PC-9 (cell line): ENCODE measurements at regions not wholly inside any gene's neighbourhood (a gene's known extent, or its start where the extent isn't known, plus 50 kb on each side); places are given as distances from the start of the nearest gene placed in this dataset.

Source experiments
- BruUV-seq: library from RNA; stranded (reverse); fragments of 400-500 nt; replicated peaks from 2 replicates; lab custom pipeline; 2021; lab: Mats Ljungman, UMichigan
- CTCF ChIA-PET: fragments of 300-600 bp; sonication (Branson Sonifier 250); formaldehyde crosslinking; loops from one replicate; lab custom pipeline; 2022; ENCODE audit warnings: antibody characterized with exemption; lab: Charles Lee
- POLR2A ChIA-PET: fragments of 300-600 bp; sonication (Branson Sonifier 250); formaldehyde crosslinking; loops from one replicate; lab custom pipeline; 2022; ENCODE audit warnings: antibody characterized with exemption; ENCODE audit not compliant: unreplicated experiment; lab: Charles Lee
- DNase-seq, 2 experiments: peaks; one replicate each; pipeline versions ENCODE4 v3.0.0 to v3.0.0-alpha.2; 2015 to 2022; ENCODE audit warnings: mixed read lengths in 1 of 2
- H2AFZ ChIP-seq: fragments of 200-600 bp; sonication (generic); 2 replicates; pipeline ENCODE4 v1.8.1; 2017; ENCODE audit warnings: antibody characterized with exemption
- H3F3A ChIP-seq: fragments of 200-600 bp; sonication (generic); 2 replicates; pipeline ENCODE4 v1.8.1; 2017; ENCODE audit warnings: antibody characterized with exemption, mild to moderate bottlenecking, low read depth; ENCODE audit not compliant: insufficient read depth
- H3K27ac ChIP-seq: fragments of 200-600 bp; sonication (generic); 2 replicates; pipeline ENCODE4 v1.6.1; 2016; ENCODE audit warnings: mixed run types
- H3K27me3 ChIP-seq: fragments of 200-600 bp; sonication (generic); 2 replicates; pipeline ENCODE4 v1.6.1; 2016; ENCODE audit warnings: low read depth, mixed run types; ENCODE audit not compliant: insufficient read depth
- H3K36me3 ChIP-seq: fragments of 200-600 bp; sonication (generic); 2 replicates; pipeline ENCODE4 v1.6.1; 2016; ENCODE audit warnings: low read depth, mixed run types
- H3K4me1 ChIP-seq: fragments of 200-600 bp; sonication (generic); replicated peaks from 2 replicates; pipeline ENCODE4 v1.6.1; 2016; ENCODE audit warnings: mixed run types; ENCODE audit not compliant: insufficient read depth
- H3K4me2 ChIP-seq: fragments of 200-600 bp; sonication (generic); 2 replicates; pipeline ENCODE4 v1.6.1; 2017; ENCODE audit warnings: mixed run types
- H3K4me3 ChIP-seq: fragments of 200-600 bp; sonication (generic); 2 replicates; pipeline ENCODE4 v1.6.1; 2016; ENCODE audit warnings: mixed run types
- H3K79me2 ChIP-seq: fragments of 200-600 bp; sonication (generic); 2 replicates; pipeline ENCODE4 v1.6.1; 2017; ENCODE audit warnings: low read depth, mixed run types
- H3K9me2 ChIP-seq: fragments of 200-600 bp; sonication (generic); 2 replicates; pipeline ENCODE4 v1.8.1; 2017; ENCODE audit warnings: mild to moderate bottlenecking; ENCODE audit not compliant: insufficient read depth
- H3K9me3 ChIP-seq: fragments of 200-600 bp; sonication (generic); 2 replicates; pipeline ENCODE4 v1.8.1; 2016; ENCODE audit warnings: low read depth; ENCODE audit not compliant: insufficient read depth
- H4K20me1 ChIP-seq: fragments of 200-600 bp; sonication (generic); 2 replicates; pipeline ENCODE4 v1.8.1; 2017; ENCODE audit not compliant: insufficient read depth
- EZH2 ChIP-seq: fragments of 200-600 bp; sonication (generic); IDR thresholded peaks from 2 replicates; pipeline ENCODE4 v1.8.0; 2017; ENCODE audit warnings: antibody characterized with exemption, low read depth
- intact Hi-C: fragments of 100-400 bp; cut with micrococcal nuclease; formaldehyde crosslinking; loops from one replicate; pipeline ENCODE4 v1.10.0; 2022; ENCODE audit not compliant: unreplicated experiment
- TF ChIP-seq, protein P1 (sequence below): fragments of 200-600 bp; sonication (generic); conservative IDR thresholded peaks from 2 replicates; pipeline ENCODE4 v1.6.1; 2017; ENCODE audit warnings: mixed run types, antibody characterized with exemption, mild to moderate bottlenecking, moderate library complexity

DNA sequence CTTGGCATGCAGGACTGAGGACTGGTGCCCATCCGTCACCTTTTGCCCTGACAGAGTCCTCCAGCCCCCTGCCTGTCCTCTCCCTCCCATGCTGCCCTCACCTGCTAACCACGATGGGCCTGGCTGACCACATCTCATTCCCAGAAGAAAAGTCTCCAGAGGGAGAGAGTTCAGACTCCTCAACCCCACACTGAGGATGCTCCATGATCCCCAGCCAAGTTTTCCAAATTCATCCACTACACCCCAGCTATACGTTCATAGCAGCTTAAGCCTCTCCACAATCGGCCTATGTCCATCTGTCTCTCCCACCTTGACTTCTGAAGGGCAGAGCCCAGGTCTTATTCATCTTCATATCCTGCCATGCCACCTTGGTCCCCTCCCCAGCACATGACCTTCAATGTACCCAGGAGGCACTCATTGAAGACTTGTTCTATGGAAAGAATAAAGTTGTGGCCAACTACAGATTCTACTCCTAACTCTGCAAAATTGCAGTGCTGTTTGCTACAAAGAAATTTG, 115.6 kb upstream of the ID2 start:
- CTCF ChIA-PET: no interaction called here
- BruUV-seq: no TSS peak

DNA sequence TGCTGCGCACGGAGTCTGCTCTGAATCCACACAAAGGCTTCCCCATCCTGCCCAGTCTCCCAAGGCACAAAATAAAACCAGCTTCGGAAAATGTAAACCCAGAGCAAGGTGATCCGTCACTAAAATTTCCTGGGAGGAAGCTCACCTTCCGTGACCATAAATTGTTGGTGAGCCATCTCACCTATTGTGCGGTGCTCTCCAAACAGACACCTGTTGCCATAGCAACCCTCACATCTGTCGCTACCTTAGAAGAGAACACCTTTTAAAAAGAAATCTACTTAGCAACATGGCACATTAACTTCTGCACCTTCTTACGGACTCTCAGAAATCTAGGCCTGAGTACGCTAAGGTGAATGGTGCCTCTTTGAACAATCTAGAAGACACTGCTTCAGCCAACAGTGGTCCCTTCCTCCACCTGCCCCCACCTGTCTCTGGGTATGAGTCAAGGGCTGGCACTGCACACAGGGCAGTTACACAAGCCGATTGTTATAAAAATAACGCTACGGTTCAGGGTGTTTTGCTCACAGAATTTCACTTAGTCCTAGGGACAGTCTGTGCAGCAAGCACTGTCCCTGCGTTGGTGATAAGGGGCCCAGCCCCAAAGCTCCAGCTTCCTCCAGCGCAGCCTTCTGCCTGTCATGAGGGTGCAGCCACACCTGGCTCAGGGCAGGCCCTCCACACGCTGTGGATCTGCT, 114.9 kb upstream of the ID2 start:
- CTCF ChIA-PET: no interaction called here

More for the DNA sequence above, 115.6 kb upstream of the ID2 start:
- no peak for DNase-seq
- Histone ChIP-seq H2AFZ (no peak overlapping the region), H4K20me1 (no peaks in the 10 kb centered on the region; the same call in 1 of the 2 replicates), H3K9me2 (no peaks in the 10 kb centered on the region), H3K4me1 (no peaks in the 10 kb centered on the region), H3K27me3 (peaks cover 89% of the 10 kb centered on the region), H3K27ac (no peak overlapping the region), H3K4me2 (no peak overlapping the region), H3K4me3 (no peak overlapping the region), H3K79me2 (no peaks in the 10 kb centered on the region), H3F3A (no peaks in the 10 kb centered on the region), H3K36me3 (no peaks in the 10 kb centered on the region), H3K9me3 (no peaks in the 10 kb centered on the region)
- intact Hi-C loops: no loop called here
- POLR2A ChIA-PET: no interaction called here
- TF ChIP-seq, protein P1, sequence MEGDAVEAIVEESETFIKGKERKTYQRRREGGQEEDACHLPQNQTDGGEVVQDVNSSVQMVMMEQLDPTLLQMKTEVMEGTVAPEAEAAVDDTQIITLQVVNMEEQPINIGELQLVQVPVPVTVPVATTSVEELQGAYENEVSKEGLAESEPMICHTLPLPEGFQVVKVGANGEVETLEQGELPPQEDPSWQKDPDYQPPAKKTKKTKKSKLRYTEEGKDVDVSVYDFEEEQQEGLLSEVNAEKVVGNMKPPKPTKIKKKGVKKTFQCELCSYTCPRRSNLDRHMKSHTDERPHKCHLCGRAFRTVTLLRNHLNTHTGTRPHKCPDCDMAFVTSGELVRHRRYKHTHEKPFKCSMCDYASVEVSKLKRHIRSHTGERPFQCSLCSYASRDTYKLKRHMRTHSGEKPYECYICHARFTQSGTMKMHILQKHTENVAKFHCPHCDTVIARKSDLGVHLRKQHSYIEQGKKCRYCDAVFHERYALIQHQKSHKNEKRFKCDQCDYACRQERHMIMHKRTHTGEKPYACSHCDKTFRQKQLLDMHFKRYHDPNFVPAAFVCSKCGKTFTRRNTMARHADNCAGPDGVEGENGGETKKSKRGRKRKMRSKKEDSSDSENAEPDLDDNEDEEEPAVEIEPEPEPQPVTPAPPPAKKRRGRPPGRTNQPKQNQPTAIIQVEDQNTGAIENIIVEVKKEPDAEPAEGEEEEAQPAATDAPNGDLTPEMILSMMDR: no peak
- TF ChIP-seq EZH2: no peak

DNA sequence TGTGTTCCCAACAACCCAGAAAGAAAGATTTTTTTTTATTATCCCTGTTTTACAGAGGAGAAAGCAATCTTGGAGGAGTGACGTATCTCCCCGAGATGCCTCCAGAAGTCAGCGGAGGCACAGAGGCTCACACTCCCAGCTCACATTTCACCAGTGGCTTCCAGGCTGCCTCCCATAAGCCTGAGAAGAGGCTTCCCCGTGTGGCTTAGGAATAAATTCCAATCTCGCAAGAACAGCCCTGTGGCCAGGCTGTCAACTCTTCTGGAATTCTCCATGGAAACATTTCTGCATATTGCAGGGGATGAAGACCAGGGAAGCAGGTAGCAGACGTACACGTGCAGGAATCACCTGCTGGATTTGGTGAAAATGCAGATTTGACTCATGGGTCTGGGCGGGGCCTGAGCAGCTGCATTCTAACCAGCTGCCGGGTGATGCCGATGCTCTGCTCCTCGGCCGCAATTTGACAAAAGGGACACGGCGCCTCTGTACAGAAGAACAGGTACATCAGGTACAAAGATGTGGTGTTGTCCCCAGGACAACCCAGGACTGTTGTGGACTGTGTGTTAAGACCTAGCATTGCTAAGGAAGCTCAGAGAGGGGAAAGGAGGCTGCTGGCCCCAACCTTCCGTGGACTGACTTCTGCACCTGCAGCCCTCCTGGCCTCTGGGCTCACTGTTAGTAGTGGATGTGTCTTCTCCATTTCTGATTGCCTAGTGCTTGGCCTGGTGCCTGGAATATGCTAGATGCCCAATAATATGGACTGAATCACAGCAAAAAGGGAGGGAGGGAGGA, 114.2 kb upstream of the ID2 start:
- Histone ChIP-seq H3K27me3 (peaks cover 98% of the 10 kb centered on the region), H2AFZ (no peak overlapping the region), H3K4me1 (no peaks in the 10 kb centered on the region), H3K79me2 (no peaks in the 10 kb centered on the region), H3K4me2 (no peak overlapping the region), H3K4me3 (no peak overlapping the region), H3K27ac (no peak overlapping the region), H4K20me1 (no peaks in the 10 kb centered on the region; the same call in 1 of the 2 replicates), H3K36me3 (no peaks in the 10 kb centered on the region), H3K9me3 (no peaks in the 10 kb centered on the region), H3F3A (no peaks in the 10 kb centered on the region), H3K9me2 (no peaks in the 10 kb centered on the region)
- CTCF ChIA-PET: no interaction called here
- intact Hi-C loops: no loop called here
- POLR2A ChIA-PET: no interaction called here
- no TSS peak for BruUV-seq
- peak in 1 of 2 experiments; percentile 5 for DNase-seq
- TF ChIP-seq EZH2: no peak
- TF ChIP-seq, protein P1: no peak

More for the DNA sequence above, 114.9 kb upstream of the ID2 start:
- H2AFZ ChIP-seq: no peak overlapping the region
- no peaks in the 10 kb centered on the region for H3F3A ChIP-seq
- no TSS peak for BruUV-seq
- H3K27me3 ChIP-seq: peaks cover 96% of the 10 kb centered on the region
- no peaks in the 10 kb centered on the region for H3K4me1 ChIP-seq
- H3K4me3 ChIP-seq: no peak overlapping the region
- no peaks in the 10 kb centered on the region for H3K36me3 ChIP-seq
- intact Hi-C loops: no loop called here
- no peaks in the 10 kb centered on the region for H3K79me2 ChIP-seq
- H3K4me2 ChIP-seq: no peak overlapping the region
- H3K9me2 ChIP-seq: no peaks in the 10 kb centered on the region
- POLR2A ChIA-PET: no interaction called here
- TF ChIP-seq, protein P1: no peak
- no peak for TF ChIP-seq EZH2
- no peak overlapping the region for H3K27ac ChIP-seq
- H3K9me3 ChIP-seq: no peaks in the 10 kb centered on the region
- DNase-seq: no peak
- no peaks in the 10 kb centered on the region; the same call in 1 of the 2 replicates for H4K20me1 ChIP-seq
